Gastrocnemius medialis (tissue), 4 donors: ENCODE measurements at regions not wholly inside any gene's neighbourhood (a gene's known extent, or its start where the extent isn't known, plus 50 kb on each side); places are given as distances from the start of the nearest gene placed in this dataset.

Experiments used
- ATAC-seq, 2 donors: fragments of 150-250 bp; one replicate each; pipeline ENCODE4 v1.9.1; 2016
- DNase-seq, 2 donors: peaks; one replicate each; pipeline ENCODE4 v3.0.0-alpha.2; 2019
- H3K27ac ChIP-seq, 4 donors: fragments of 200-600 bp; sonication (generic); 1 replicate in 1 of 4; 2 replicates in 3 of 4; pipeline ENCODE4 v1.5.1; 2016 to 2018; ENCODE audit warnings: mild to moderate bottlenecking in 2 of 4, moderate library complexity in 1 of 4
- H3K27me3 ChIP-seq, 3 donors: fragments of 200-600 bp; sonication (generic) in 2 of 3; 1 replicate in 1 of 3; 2 replicates in 2 of 3; pipeline versions ENCODE4 v1.5.1 to v1.6.0; 2016 to 2019; ENCODE audit warnings: mild to moderate bottlenecking in 1 of 3, moderate library complexity in 1 of 3
- H3K36me3 ChIP-seq, 2 donors: fragments of 200-600 bp; sonication (generic) in 1 of 2; one replicate each; pipeline ENCODE4 v1.5.1; 2017 to 2018
- H3K4me1 ChIP-seq, 2 donors: fragments of 200-600 bp; sonication (generic) in 1 of 2; one replicate each; pipeline ENCODE4 v1.5.1; 2016 to 2017; ENCODE audit warnings: mild to moderate bottlenecking in 2 of 2
- H3K4me3 ChIP-seq, 4 donors: fragments of 200-600 bp; sonication (generic) in 3 of 4; 1 replicate in 1 of 4; 2 replicates in 3 of 4; pipeline ENCODE4 v1.5.1; 2016 to 2019; ENCODE audit warnings: mild to moderate bottlenecking in 2 of 4
- H3K9me3 ChIP-seq, 3 donors: fragments of 200-600 bp; sonication (generic) in 2 of 3; 1 replicate in 1 of 3; 2 replicates in 2 of 3; pipeline ENCODE4 v1.5.1; 2016 to 2019
- CTCF ChIP-seq, 5 experiments: fragments of 450-650 bp in 3 of 5; fragments of 200-600 bp in 2 of 5; sonication (generic) in 2 of 5; IDR thresholded peaks in 4 of 5; conservative IDR thresholded peaks in 1 of 5; 1 replicate in 4 of 5; 2 replicates in 1 of 5; pipeline ENCODE4 v1.5.1; 2016 to 2019; ENCODE audit warnings: antibody characterized with exemption in 5 of 5, mild to moderate bottlenecking in 3 of 5, moderate library complexity in 3 of 5
- POLR2A ChIP-seq, 2 donors: fragments of 450-650 bp; IDR thresholded peaks; one replicate each; pipeline ENCODE4 v1.6.1; 2017; ENCODE audit warnings: antibody characterized with exemption in 2 of 2, mild to moderate bottlenecking in 2 of 2, moderate library complexity in 2 of 2
- in situ Hi-C, 4 donors: fragments of 200-750 bp; cut with MboI; loops; one replicate each; pipeline versions ENCODE4 v1.15.0 to v1.8.0; 2017; ENCODE audit warnings: low sequenced_read_pairs in 4 of 4
- intact Hi-C: fragments of 100-400 bp; cut with DNase I; formaldehyde crosslinking; loops from one replicate; pipeline ENCODE4 v1.15.1; 2023; ENCODE audit warnings: low total_unique reads

- Histone ChIP-seq H3K27me3 (no peaks in the 10 kb centered on the region), H3K9me3 (no peaks in the 10 kb centered on the region), H3K4me3 (no peak overlapping the region), H3K36me3 (no peaks in the 10 kb centered on the region), H3K27ac (peak overlapping the region; percentile 77 to 88 (median 85)), H3K4me1 (peaks cover 36 to 42% of the 10 kb centered on the region in 2 donors)
- intact Hi-C loops, result loop anchor here (1.0 to 10.0 kb wide), 2 partner anchors 12 to 694 kb away; partner anchors contain the start of gene DUSP1
- peak; percentile 89 to 92 for ATAC-seq
- peak; percentile 77 to 83 for DNase-seq
- in situ Hi-C loops, result loop anchor here in 1 of 4 donors (25.0 kb wide), 1 partner anchor 293 kb away; no protein-coding TSS in a partner anchor
- TF ChIP-seq CTCF (IDR thresholded peaks at IDR 0.05 in 4 of 5, conservative IDR thresholded peaks at IDR 0.05 in 1 of 5) (no peak), POLR2A (IDR thresholded peaks at IDR 0.05) (peak; percentile 36 to 61)
Observed at GRCh38 chr5:173468821-173469251, 140.6 kb upstream of the STC2 start.

- in situ Hi-C loops (loop anchor here in 1 of 4 donors (25.0 kb wide), 1 partner anchor 296 kb away; no protein-coding TSS in a partner anchor), intact Hi-C loops (loop anchor here (10.0 kb wide), 1 partner anchor 691 kb away; the partner anchor contains the start of gene DUSP1)
- peaks cover 17 to 19% of the 10 kb centered on the region in 2 donors for H3K4me1 ChIP-seq
- no peaks in the 10 kb centered on the region for H3K36me3 ChIP-seq
- H3K27ac ChIP-seq, result no peak overlapping the region
- H3K9me3 ChIP-seq, result no peaks in the 10 kb centered on the region
- TF ChIP-seq POLR2A (IDR thresholded peaks at IDR 0.05) (no peak), CTCF (IDR thresholded peaks at IDR 0.05 in 4 of 5, conservative IDR thresholded peaks at IDR 0.05 in 1 of 5) (no peak)
- H3K27me3 ChIP-seq, result no peaks in the 10 kb centered on the region
- no peak overlapping the region for H3K4me3 ChIP-seq
- ATAC-seq (no peak), DNase-seq (no peak)
Observed at GRCh38 chr5:173466227-173466626, 138.0 kb upstream of the STC2 start.

GRCh38 chr5:173464813-173465212 is 136.6 kb upstream of the STC2 start:
- ATAC-seq (no peak), DNase-seq (no peak)
- H3K27me3 ChIP-seq, result no peaks in the 10 kb centered on the region
- peaks cover 17 to 18% of the 10 kb centered on the region in 2 donors for H3K4me1 ChIP-seq
- no peaks in the 10 kb centered on the region for H3K36me3 ChIP-seq
- H3K4me3 ChIP-seq, result no peak overlapping the region
- in situ Hi-C loops, result loop anchor here in 1 of 4 donors (25.0 kb wide), 1 partner anchor 297 kb away; no protein-coding TSS in a partner anchor
- H3K27ac ChIP-seq, result no peak overlapping the region
- intact Hi-C loops, result loop anchor here (10.0 kb wide), 1 partner anchor 690 kb away; the partner anchor contains the start of gene DUSP1
- H3K9me3 ChIP-seq, result no peaks in the 10 kb centered on the region
- TF ChIP-seq POLR2A (IDR thresholded peaks at IDR 0.05) (no peak), CTCF (IDR thresholded peaks at IDR 0.05 in 4 of 5, conservative IDR thresholded peaks at IDR 0.05 in 1 of 5) (no peak)

GRCh38 chr5:173463207-173463606 is 135.0 kb upstream of the STC2 start:
- in situ Hi-C loops, result loop anchor here in 1 of 4 donors (25.0 kb wide), 1 partner anchor 299 kb away; no protein-coding TSS in a partner anchor
- Histone ChIP-seq H3K4me1 (peaks cover 3% of the 10 kb centered on the region in 2 donors), H3K27me3 (no peaks in the 10 kb centered on the region), H3K36me3 (no peaks in the 10 kb centered on the region), H3K9me3 (no peaks in the 10 kb centered on the region), H3K27ac (no peak overlapping the region), H3K4me3 (no peak overlapping the region)
- DNase-seq, result no peak
- no peak for ATAC-seq
- TF ChIP-seq CTCF (IDR thresholded peaks at IDR 0.05 in 4 of 5, conservative IDR thresholded peaks at IDR 0.05 in 1 of 5), result no peak
- TF ChIP-seq POLR2A (IDR thresholded peaks at IDR 0.05), result no peak
- intact Hi-C loops, result loop anchor here (10.0 kb wide), 1 partner anchor 688 kb away; the partner anchor contains the start of gene DUSP1
